ENCODE measurements at regions not wholly inside any gene's neighbourhood (a gene's known extent, or its start where the extent isn't known, plus 50 kb on each side); places are given as distances from the start of the nearest gene placed in this dataset.

DNA sequence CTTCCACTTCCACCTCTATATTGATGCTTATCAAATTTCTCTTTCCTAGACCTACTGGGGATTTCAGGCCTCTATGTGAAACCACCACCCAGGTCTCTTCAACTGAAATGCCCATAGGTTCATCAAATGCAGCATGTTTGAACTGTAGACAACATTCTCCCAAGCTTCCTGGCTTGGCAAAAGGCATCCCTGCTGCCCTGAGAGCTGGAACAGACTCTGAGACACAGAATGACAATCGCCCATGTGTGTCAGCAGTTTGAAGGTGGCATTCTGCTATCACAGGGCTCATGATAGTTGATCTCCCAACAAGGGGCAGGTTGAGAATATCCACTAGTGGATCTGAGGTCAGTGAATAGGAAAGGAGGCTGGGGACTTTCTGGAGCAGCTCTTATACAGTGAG lies 200.7 kb downstream of the RPLP1 start:
- TF ChIP-seq CREB1 (IDR thresholded peaks at IDR 0.05; ENCODE audit: low read depth), result no peak
- TF ChIP-seq EP300 (IDR thresholded peaks at IDR 0.05; ENCODE audit: borderline replicate concordance), result no peak

All from Ishikawa (cell line).